Lower leg skin (tissue), 4 donors: ENCODE measurements at regions not wholly inside any gene's neighbourhood (a gene's known extent, or its start where the extent isn't known, plus 50 kb on each side); places are given as distances from the start of the nearest gene placed in this dataset.

ENCODE experiments used
- DNase-seq, 2 donors: peaks; one replicate each; pipeline ENCODE4 v3.0.0-alpha.2; 2019; ENCODE audit warnings: low spot score in 2 of 2
- H3K4me3 ChIP-seq: fragments of 200-600 bp; sonication (generic); 2 replicates; pipeline ENCODE4 v1.5.1; 2017; ENCODE audit warnings: mild to moderate bottlenecking, low read depth; ENCODE audit not compliant: poor library complexity, severe bottlenecking
- CTCF ChIP-seq, 3 donors: fragments of 450-650 bp; IDR thresholded peaks; one replicate each; pipeline ENCODE4 v1.5.1; 2016; ENCODE audit warnings: antibody characterized with exemption in 3 of 3, mild to moderate bottlenecking in 3 of 3, moderate library complexity in 2 of 3
- POLR2A ChIP-seq, 2 donors: fragments of 450-650 bp; IDR thresholded peaks; one replicate each; pipeline ENCODE4 v1.6.1; 2016 to 2017; ENCODE audit warnings: antibody characterized with exemption in 2 of 2, mild to moderate bottlenecking in 1 of 2, moderate library complexity in 1 of 2
- WGBS, 2 donors: methylation state at CpG; one replicate each; pipeline ENCODE4 v1.1.5; 2018; 5-methylcytosine and 5-hydroxymethylcytosine counted together
- intact Hi-C: fragments of 100-400 bp; cut with DNase I; formaldehyde crosslinking; loops from one replicate; pipeline ENCODE4 v1.15.0; 2023; ENCODE audit warnings: low total_unique reads

DNA sequence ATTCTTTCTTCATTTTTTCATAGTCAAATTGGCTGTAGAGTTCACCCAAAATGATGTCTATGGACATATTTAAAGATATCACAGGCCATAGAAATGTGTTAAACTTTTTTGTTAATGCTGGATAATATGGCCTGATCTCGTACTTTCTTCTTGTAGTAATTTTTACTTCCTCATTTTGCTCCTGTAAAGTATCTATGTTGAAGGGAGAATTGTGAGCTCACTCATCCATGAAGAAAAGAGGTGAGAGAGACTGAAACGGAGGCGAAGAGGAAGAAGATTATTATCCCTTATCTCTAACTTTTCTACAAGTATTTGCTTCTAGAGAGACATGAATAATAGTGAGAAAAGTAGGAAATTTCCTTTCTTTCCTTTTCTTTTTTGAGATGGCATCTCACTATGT is 613.8 kb upstream of the TBL1XR1 start:
- DNase-seq: no peak
- TF ChIP-seq POLR2A (IDR thresholded peaks at IDR 0.05) (no peak), CTCF (IDR thresholded peaks at IDR 0.05) (no peak)
- intact Hi-C loops: no loop called here
- H3K4me3 ChIP-seq: no peak overlapping the region
- WGBS, 2 donors: 87 to 90% methylated on average over 3 of the region's 3 CpGs

GRCh38 chr3:177811835-177812234 is 614.6 kb upstream of the TBL1XR1 start:
- whole genome bisulfite sequencing, 2 donors: 85 to 92% methylated on average over 1 of the region's 1 CpG
- intact Hi-C loops: no loop called here
- TF ChIP-seq CTCF (IDR thresholded peaks at IDR 0.05) (no peak), POLR2A (IDR thresholded peaks at IDR 0.05) (no peak)
- H3K4me3 ChIP-seq: no peak overlapping the region
- no peak for DNase-seq

DNA sequence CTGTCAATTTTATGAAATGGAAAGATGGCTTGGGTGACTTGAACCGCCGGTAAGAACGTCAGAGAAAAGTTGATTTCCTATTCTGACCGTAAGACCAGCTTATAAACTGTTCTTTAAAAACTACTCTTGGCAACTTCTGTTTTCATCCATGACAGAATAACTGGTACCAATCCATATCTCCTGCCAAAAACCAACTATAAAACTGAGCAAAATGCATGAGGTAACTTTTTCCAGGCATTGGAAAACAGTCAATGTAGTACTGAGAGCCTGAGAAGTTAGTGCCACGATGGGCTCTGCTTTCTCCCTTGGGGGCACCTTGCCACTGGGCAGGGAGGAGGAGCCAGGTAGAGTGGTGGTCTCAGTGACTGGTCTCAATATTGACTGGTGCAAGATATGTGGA is 615.2 kb upstream of the TBL1XR1 start:
- intact Hi-C loops: no loop called here
- no peak overlapping the region for H3K4me3 ChIP-seq
- TF ChIP-seq POLR2A (IDR thresholded peaks at IDR 0.05) (no peak), CTCF (IDR thresholded peaks at IDR 0.05) (no peak)
- no peak for DNase-seq
- 59 to 61% methylated on average over 5 of the region's 5 CpGs for WGBS, 2 donors

DNA sequence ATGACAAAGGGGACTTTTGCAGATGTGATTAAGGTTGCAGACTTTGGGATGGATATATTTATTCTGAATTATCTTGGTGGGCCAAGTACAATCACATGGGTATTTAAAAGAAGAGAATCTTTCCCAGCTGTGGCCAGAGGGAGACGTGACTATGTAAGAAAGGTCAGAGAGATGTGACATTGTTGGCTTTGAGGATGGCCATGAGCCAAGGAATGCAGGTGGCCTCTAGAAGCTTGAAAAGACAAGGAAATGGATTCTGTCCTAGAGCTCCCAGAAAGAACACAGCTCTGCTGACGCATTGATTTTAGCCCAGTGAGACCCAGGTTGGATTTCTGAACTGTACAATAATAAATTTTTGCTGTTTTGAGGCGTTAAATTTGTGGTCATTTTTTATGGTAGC is 616.0 kb upstream of the TBL1XR1 start:
- no peak for DNase-seq
- intact Hi-C loops: no loop called here
- 74 to 77% methylated on average over 3 of the region's 3 CpGs for WGBS, 2 donors
- TF ChIP-seq POLR2A (IDR thresholded peaks at IDR 0.05): no peak
- no peak for TF ChIP-seq CTCF (IDR thresholded peaks at IDR 0.05)
- no peak overlapping the region for H3K4me3 ChIP-seq

DNA sequence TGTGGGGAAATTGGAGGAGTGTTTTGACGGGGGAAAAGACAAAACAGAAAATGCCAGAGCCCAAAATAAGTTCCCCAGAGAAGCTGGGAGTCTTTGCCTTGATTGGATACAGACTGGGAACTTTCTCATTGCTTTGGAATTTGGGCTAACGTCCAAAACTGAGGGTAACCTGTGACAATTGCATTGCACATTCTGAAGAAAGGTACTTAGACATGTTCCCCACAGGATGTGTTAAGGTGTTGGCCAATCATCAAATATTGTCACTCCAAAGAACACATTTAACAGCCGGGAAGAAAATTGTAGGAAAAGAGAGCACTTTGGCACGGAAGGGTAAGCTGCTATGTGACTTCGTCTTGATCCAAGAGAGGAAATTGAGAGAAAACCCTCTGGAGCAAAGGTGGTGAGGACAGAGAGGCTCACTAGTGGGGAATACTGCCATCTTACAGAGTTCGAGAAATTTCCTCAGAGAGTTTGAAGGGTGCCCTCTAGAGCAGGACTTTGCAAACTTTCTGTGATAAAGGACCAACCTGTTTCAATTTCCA is 619.5 kb upstream of the TBL1XR1 start:
- no peak for DNase-seq
- intact Hi-C loops: no loop called here
- no peak for TF ChIP-seq CTCF (IDR thresholded peaks at IDR 0.05)
- no peak for TF ChIP-seq POLR2A (IDR thresholded peaks at IDR 0.05)
- WGBS, 2 donors: 28 to 30% methylated on average over 6 of the region's 6 CpGs
- no peak overlapping the region for H3K4me3 ChIP-seq

DNA sequence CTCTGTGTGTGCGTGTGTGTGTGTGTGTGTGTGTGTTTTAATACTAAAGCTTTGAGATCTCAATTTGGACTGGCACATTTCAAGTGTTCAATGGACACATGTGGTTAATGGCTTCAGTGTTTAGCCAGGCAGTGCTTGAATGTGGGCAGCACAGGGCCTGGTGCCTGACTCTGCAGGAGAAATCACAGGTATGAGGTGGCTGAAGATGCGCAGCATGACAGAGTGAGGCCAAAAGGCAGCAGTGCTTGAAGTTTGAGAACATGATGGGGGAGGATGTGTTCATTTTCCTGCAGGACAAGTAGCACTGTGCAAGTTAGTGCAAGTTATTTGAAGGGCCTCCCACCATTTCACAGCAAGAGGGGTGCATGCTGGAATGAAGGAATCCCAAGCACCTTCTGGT is 620.5 kb upstream of the TBL1XR1 start:
- TF ChIP-seq CTCF (IDR thresholded peaks at IDR 0.05) (no peak), POLR2A (IDR thresholded peaks at IDR 0.05) (no peak)
- intact Hi-C loops: no loop called here
- WGBS, 2 donors: 12 to 100% methylated on average over 2 of the region's 2 CpGs
- DNase-seq: no peak
- no peak overlapping the region for H3K4me3 ChIP-seq
